ENCODE measurements at regions not wholly inside any gene's neighbourhood (a gene's known extent, or its start where the extent isn't known, plus 50 kb on each side); places are given as distances from the start of the nearest gene placed in this dataset.

DNA sequence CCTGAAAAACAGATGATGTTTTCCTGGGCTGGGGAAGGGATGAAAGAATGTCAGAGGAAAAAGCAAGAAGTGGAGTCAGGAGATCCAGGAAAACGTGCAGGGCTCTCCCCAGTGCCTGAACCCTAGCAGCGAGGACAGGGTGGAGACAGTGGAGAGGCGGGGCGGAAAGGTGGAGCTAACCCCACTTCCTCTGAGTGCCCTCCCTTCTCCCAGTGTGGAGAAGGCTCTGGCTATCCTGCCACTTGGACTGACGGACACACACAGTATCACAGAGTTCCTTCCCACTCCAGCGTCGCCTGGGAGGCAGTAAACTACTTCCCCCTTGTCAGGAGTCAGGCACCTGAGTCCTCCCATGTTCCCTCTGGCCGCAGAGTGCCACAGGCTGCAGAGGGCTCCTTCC is 125.3 kb upstream of the CHRNA7 start:
- H3K36me3 Mint-ChIP-seq = peaks cover 0 to 10% (median 0%) of the 10 kb centered on the region in 3 donors
- POLR2A ChIA-PET = no interaction called here
- H3K4me1 Mint-ChIP-seq = no peaks in the 10 kb centered on the region
- DNase-seq (no peak), ATAC-seq (no peak)
- H3K4me3 Mint-ChIP-seq = no peak overlapping the region
- H3K27me3 Mint-ChIP-seq = peaks cover 3 to 32% (median 14%) of the 10 kb centered on the region in 5 donors
- H3K9me3 Mint-ChIP-seq = peaks cover 0 to 6% (median 1%) of the 10 kb centered on the region in 9 donors
- H3K27ac Mint-ChIP-seq = no peak overlapping the region

DNA sequence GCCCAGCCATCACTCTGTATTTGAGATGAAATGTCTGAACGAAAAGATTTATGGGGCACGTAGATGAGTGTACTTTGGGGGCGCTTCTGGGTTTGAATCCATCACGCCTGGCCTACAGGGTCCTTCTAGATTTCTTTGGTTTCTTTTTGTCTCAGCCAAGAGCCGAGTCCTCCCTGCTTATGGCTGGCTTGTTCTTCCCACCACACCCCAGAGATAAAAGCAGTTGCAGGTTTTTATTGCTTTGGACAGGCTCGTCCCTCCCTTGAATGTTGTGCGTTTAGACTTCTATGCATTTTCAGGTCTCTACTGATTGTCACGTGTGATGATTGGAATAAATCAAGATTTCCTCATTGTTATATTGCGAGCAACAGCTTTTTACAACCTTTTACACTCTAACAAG is 104.8 kb upstream of the CHRNA7 start:
- peaks cover 5 to 42% (median 14%) of the 10 kb centered on the region in 9 donors for H3K9me3 Mint-ChIP-seq
- POLR2A ChIA-PET = no interaction called here
- peaks cover 9 to 28% (median 12%) of the 10 kb centered on the region in 5 donors for H3K27me3 Mint-ChIP-seq
- no peaks in the 10 kb centered on the region for H3K4me1 Mint-ChIP-seq
- H3K27ac Mint-ChIP-seq = no peak overlapping the region
- peaks cover 0 to 30% (median 0%) of the 10 kb centered on the region in 3 donors for H3K36me3 Mint-ChIP-seq
- H3K4me3 Mint-ChIP-seq = no peak overlapping the region
- no peak for DNase-seq
- ATAC-seq = no peak

DNA sequence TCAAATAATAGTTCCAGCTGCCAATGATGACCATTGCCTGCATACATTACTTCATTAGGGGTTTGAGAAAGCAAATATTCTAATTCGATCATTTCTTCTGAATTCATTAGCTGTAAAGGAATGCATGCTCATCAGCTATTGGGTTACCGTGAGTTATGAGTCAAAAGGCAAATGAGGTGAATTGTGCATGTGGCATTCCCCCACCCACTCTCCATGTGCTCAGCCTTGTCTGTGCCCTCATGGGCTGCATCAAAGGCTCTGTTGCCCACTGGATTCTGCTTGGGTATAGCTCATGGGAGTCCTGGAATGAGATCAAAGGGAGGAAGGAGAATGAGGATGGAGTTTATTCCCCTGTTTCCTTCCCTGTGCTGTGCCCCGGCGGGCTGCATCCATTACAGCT is 99.3 kb upstream of the CHRNA7 start:
- Mint-ChIP-seq H3K36me3 (peaks cover 0 to 3% (median 0%) of the 10 kb centered on the region in 3 donors), H3K4me3 (no peak overlapping the region), H3K27ac (no peak overlapping the region), H3K9me3 (peaks cover 0 to 5% (median 0%) of the 10 kb centered on the region in 9 donors), H3K4me1 (no peaks in the 10 kb centered on the region), H3K27me3 (peaks cover 20 to 49% (median 23%) of the 10 kb centered on the region in 5 donors)
- DNase-seq = no peak
- POLR2A ChIA-PET = no interaction called here
- no peak for ATAC-seq

- Mint-ChIP-seq H3K9me3 (no peaks in the 10 kb centered on the region), H3K36me3 (no peaks in the 10 kb centered on the region), H3K4me3 (no peak overlapping the region), H3K4me1 (no peaks in the 10 kb centered on the region), H3K27ac (no peak overlapping the region), H3K27me3 (peaks cover 15 to 56% (median 23%) of the 10 kb centered on the region in 5 donors)
- POLR2A ChIA-PET = no interaction called here
- DNase-seq (no peak), ATAC-seq (no peak)
Observed at GRCh38 chr15:31932576-31932975, 97.7 kb upstream of the CHRNA7 start.

DNA sequence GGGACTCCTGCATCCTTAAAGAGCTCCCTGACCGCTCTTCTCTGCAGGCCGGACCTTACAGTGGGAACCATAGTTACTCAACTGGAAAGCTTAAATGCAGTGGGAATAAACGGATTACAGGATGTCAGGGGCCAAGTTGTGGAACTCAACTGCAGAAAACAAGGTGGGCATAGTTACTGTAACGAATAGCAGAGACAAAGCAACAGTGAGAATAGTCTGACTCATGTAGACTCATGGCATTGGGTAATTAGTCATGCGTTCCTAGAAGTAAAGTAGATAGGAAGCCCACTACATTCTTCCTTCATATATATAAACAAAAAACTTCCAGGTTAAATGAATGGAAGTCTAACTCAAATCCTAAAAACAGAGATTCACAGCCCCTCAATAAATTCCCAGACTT is 95.5 kb upstream of the CHRNA7 start:
- Mint-ChIP-seq H3K27ac (no peak overlapping the region), H3K9me3 (peaks cover 0 to 2% (median 0%) of the 10 kb centered on the region in 9 donors), H3K4me3 (peak overlapping the region in 1 of 10 donors; percentile 20), H3K36me3 (peaks cover 0 to 4% (median 0%) of the 10 kb centered on the region in 3 donors), H3K4me1 (no peaks in the 10 kb centered on the region), H3K27me3 (peaks cover 19 to 56% (median 23%) of the 10 kb centered on the region in 5 donors)
- DNase-seq (no peak), ATAC-seq (no peak)
- POLR2A ChIA-PET = no interaction called here

- POLR2A ChIA-PET = no interaction called here
- no peaks in the 10 kb centered on the region for H3K4me1 Mint-ChIP-seq
- peaks cover 0 to 34% (median 6%) of the 10 kb centered on the region in 9 donors for H3K9me3 Mint-ChIP-seq
- no peak overlapping the region for H3K4me3 Mint-ChIP-seq
- H3K36me3 Mint-ChIP-seq = peaks cover 0 to 15% (median 0%) of the 10 kb centered on the region in 3 donors
- ATAC-seq (no peak), DNase-seq (no peak)
- H3K27ac Mint-ChIP-seq = no peak overlapping the region
- peaks cover 13 to 53% (median 25%) of the 10 kb centered on the region in 5 donors for H3K27me3 Mint-ChIP-seq
Observed at GRCh38 chr15:31953478-31953877, 76.8 kb upstream of the CHRNA7 start.

GRCh38 chr15:31954374-31955172 is 75.7 kb upstream of the CHRNA7 start:
- POLR2A ChIA-PET = no interaction called here

GRCh38 chr15:31955734-31956133 is 74.6 kb upstream of the CHRNA7 start:
- H3K4me3 Mint-ChIP-seq = no peak overlapping the region
- ATAC-seq = no peak
- peaks cover 8 to 54% (median 17%) of the 10 kb centered on the region in 9 donors for H3K9me3 Mint-ChIP-seq
- no peak for DNase-seq
- no peak overlapping the region for H3K27ac Mint-ChIP-seq
- H3K36me3 Mint-ChIP-seq = peaks cover 0 to 24% (median 0%) of the 10 kb centered on the region in 3 donors
- no peaks in the 10 kb centered on the region for H3K4me1 Mint-ChIP-seq
- peaks cover 11 to 58% (median 24%) of the 10 kb centered on the region in 5 donors for H3K27me3 Mint-ChIP-seq
- POLR2A ChIA-PET = no interaction called here

More at GRCh38 chr15:31954374-31955172, 75.7 kb upstream of the CHRNA7 start:
- Mint-ChIP-seq H3K4me1 (no peaks in the 10 kb centered on the region), H3K27ac (no peak overlapping the region), H3K36me3 (peaks cover 0 to 22% (median 0%) of the 10 kb centered on the region in 3 donors), H3K27me3 (peaks cover 11 to 58% (median 24%) of the 10 kb centered on the region in 5 donors), H3K4me3 (no peak overlapping the region), H3K9me3 (peaks cover 7 to 45% (median 15%) of the 10 kb centered on the region in 9 donors)
- no peak for DNase-seq
- ATAC-seq = no peak

DNA sequence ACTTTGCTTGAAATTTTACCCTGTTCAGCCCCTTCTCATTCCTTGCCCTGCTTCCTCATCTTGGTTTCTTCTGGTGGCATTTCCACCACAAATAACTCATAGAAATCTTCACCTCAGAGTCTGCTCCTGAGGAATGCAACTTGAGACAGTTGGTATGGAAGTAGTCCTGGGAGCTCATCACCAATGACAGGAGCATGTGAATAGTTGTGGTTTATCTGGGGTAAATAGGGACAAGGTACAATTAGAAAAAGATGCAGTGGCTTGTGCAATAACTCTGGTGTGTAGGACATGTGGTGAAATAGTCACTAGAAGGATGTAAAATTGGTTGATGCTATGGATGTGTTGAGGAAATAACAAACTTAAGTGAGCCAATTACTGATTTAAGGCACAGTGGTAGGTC is 72.7 kb upstream of the CHRNA7 start:
- peaks cover 6 to 45% (median 18%) of the 10 kb centered on the region in 5 donors for H3K27me3 Mint-ChIP-seq
- peaks cover 9 to 62% (median 20%) of the 10 kb centered on the region in 9 donors for H3K9me3 Mint-ChIP-seq
- H3K27ac Mint-ChIP-seq = no peak overlapping the region
- no peak for DNase-seq
- H3K4me1 Mint-ChIP-seq = no peaks in the 10 kb centered on the region
- no peak for ATAC-seq
- POLR2A ChIA-PET = no interaction called here
- H3K4me3 Mint-ChIP-seq = no peak overlapping the region
- H3K36me3 Mint-ChIP-seq = peaks cover 0 to 24% (median 0%) of the 10 kb centered on the region in 3 donors

DNA sequence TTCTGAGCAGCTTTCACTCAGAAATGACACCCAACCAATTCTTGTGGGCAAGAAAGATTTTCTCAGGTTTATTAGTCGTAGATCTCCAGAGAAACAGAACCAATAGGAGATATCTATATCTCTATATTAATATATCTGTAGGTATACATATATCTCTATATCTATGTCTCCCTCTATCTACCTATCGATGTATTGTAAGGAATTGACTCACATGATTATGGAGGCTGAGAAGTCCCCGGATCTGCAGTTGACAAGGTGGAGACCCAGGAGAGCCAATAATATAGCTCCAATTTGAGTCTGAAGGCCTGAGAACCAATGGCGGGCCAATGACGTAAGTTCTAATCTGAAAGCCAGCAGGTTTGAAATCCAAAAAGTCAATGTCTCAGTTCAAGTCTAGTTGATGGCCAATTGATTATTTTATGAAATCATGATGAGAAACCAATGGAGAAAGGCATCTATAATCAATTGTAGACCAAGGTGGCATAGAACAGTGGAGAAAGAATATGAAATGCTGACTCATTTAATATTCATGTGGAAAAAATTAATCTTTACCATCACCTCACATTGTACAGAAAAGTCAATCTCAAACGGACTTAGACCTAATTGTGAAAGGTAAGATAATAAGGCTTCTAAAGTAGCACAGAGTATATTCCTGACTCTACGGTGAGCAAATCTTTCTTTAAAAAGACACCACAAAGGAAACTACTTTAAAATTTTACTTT is 65.6 kb upstream of the CHRNA7 start:
- H3K27ac Mint-ChIP-seq = no peak overlapping the region
- peaks cover 0 to under 1% (median 0%) of the 10 kb centered on the region in 3 donors for H3K36me3 Mint-ChIP-seq
- ATAC-seq (no peak), DNase-seq (no peak)
- peaks cover 0 to 20% (median 9%) of the 10 kb centered on the region in 9 donors for H3K9me3 Mint-ChIP-seq
- H3K27me3 Mint-ChIP-seq = peaks cover 11 to 52% (median 18%) of the 10 kb centered on the region in 5 donors
- no peak overlapping the region for H3K4me3 Mint-ChIP-seq
- POLR2A ChIA-PET = no interaction called here
- no peaks in the 10 kb centered on the region for H3K4me1 Mint-ChIP-seq

DNA sequence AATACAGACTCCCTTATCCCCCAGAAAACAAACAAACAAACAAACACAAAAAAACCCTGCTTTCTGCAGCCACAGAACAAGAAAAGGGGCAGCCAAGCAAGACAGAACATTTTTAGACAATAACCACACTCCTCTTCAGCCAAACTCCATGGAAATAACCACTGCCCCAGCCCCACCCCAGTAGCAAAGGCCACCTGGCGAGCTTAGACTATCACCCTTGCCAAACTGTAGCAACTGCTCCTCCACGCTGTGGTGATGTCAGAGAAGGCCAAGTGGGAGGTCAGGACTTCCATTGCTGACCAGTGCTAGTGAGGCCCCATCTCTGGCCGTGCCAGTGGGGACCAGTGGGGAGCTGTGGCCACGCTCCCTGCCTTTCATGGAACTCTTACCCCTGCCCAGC is 60.3 kb upstream of the CHRNA7 start:
- Mint-ChIP-seq H3K4me3 (no peak overlapping the region), H3K27ac (no peak overlapping the region), H3K36me3 (no peaks in the 10 kb centered on the region), H3K9me3 (no peaks in the 10 kb centered on the region), H3K4me1 (peaks cover 0 to 3% (median 2%) of the 10 kb centered on the region in 4 donors), H3K27me3 (peaks cover 10 to 47% (median 20%) of the 10 kb centered on the region in 5 donors)
- no peak for ATAC-seq
- DNase-seq = no peak
- POLR2A ChIA-PET = no interaction called here

DNA sequence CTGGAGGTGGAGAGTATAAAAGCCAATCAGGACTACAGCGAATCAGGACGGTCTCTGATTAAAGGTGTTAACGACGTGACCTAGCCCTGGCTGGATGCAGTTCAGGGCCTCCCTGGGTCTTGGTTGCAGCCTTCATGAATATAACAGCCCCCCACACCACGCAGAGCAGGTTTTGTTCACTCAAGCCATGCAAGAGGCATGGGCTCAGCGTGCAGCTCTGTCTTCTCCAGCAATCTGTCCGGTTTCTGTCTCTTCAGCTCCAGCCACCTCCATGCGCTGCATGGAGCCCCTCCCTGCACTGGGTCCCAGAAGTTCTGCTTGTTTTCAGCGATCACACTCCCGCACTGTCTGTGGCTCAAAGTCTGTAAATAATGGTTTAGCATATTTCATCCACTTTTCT is 57.1 kb upstream of the CHRNA7 start:
- no peaks in the 10 kb centered on the region for H3K36me3 Mint-ChIP-seq
- DNase-seq = no peak
- ATAC-seq = no peak
- no peak overlapping the region for H3K4me3 Mint-ChIP-seq
- H3K27me3 Mint-ChIP-seq = peaks cover 12 to 59% (median 37%) of the 10 kb centered on the region in 5 donors
- no peaks in the 10 kb centered on the region for H3K9me3 Mint-ChIP-seq
- POLR2A ChIA-PET = no interaction called here
- H3K4me1 Mint-ChIP-seq = peaks cover 0 to 11% (median 10%) of the 10 kb centered on the region in 4 donors
- H3K27ac Mint-ChIP-seq = peak overlapping the region in 1 of 10 donors; percentile 30

DNA sequence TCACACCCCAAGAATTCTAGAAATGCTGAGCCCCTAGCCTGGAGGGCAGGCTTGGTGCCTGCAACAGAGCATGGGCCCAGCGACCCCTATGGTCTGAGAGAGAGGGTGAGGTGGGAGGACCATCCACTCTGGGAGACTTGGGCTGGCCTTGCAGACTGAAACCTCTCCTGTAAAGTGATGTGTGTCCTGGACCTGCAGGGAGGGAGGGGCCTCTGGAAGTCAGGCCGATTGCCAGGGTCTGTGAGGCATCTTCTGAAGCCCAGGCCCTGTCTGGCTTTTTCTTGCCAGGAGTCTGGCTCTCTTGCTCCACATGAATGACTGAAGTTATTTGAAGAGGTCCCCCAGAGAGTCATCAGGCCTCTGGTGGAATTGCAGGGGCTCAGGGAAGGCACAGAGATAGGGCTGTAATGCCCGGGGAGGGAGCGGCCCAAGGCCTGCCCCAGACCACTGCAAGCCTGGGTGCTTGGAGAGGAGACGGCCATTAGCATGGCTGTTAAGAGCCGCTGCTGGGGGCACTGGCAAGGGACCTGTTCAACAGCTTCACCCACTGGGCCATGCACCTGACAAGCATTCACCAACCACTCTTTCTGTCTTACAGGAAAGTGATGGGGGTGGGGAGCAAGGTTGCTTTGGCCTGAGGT is 56.0 kb upstream of the CHRNA7 start:
- H3K36me3 Mint-ChIP-seq = no peaks in the 10 kb centered on the region
- POLR2A ChIA-PET = no interaction called here
- peaks cover 0 to 13% (median 11%) of the 10 kb centered on the region in 4 donors for H3K4me1 Mint-ChIP-seq
- ATAC-seq = no peak
- DNase-seq = no peak
- peak overlapping the region in 1 of 10 donors; percentile 59 for H3K4me3 Mint-ChIP-seq
- peaks cover 19 to 58% (median 44%) of the 10 kb centered on the region in 5 donors for H3K27me3 Mint-ChIP-seq
- no peaks in the 10 kb centered on the region for H3K9me3 Mint-ChIP-seq
- no peak overlapping the region for H3K27ac Mint-ChIP-seq

Data from naive thymus-derived CD8-positive, alpha-beta T cell (primary cell).